PC-9 (cell line): ENCODE measurements at regions not wholly inside any gene's neighbourhood (a gene's known extent, or its start where the extent isn't known, plus 50 kb on each side); places are given as distances from the start of the nearest gene placed in this dataset.

Source experiments
- BruUV-seq: library from RNA; stranded (reverse); fragments of 400-500 nt; replicated peaks from 2 replicates; lab custom pipeline; 2021; lab: Mats Ljungman, UMichigan
- CTCF ChIA-PET: fragments of 300-600 bp; sonication (Branson Sonifier 250); formaldehyde crosslinking; loops from one replicate; lab custom pipeline; 2022; ENCODE audit warnings: antibody characterized with exemption; lab: Charles Lee
- POLR2A ChIA-PET: fragments of 300-600 bp; sonication (Branson Sonifier 250); formaldehyde crosslinking; loops from one replicate; lab custom pipeline; 2022; ENCODE audit warnings: antibody characterized with exemption; ENCODE audit not compliant: unreplicated experiment; lab: Charles Lee
- DNase-seq, 2 experiments: peaks; one replicate each; pipeline versions ENCODE4 v3.0.0 to v3.0.0-alpha.2; 2015 to 2022; ENCODE audit warnings: mixed read lengths in 1 of 2
- H2AFZ ChIP-seq: fragments of 200-600 bp; sonication (generic); 2 replicates; pipeline ENCODE4 v1.8.1; 2017; ENCODE audit warnings: antibody characterized with exemption
- H3F3A ChIP-seq: fragments of 200-600 bp; sonication (generic); 2 replicates; pipeline ENCODE4 v1.8.1; 2017; ENCODE audit warnings: antibody characterized with exemption, mild to moderate bottlenecking, low read depth; ENCODE audit not compliant: insufficient read depth
- H3K27ac ChIP-seq: fragments of 200-600 bp; sonication (generic); 2 replicates; pipeline ENCODE4 v1.6.1; 2016; ENCODE audit warnings: mixed run types
- H3K27me3 ChIP-seq: fragments of 200-600 bp; sonication (generic); 2 replicates; pipeline ENCODE4 v1.6.1; 2016; ENCODE audit warnings: low read depth, mixed run types; ENCODE audit not compliant: insufficient read depth
- H3K36me3 ChIP-seq: fragments of 200-600 bp; sonication (generic); 2 replicates; pipeline ENCODE4 v1.6.1; 2016; ENCODE audit warnings: low read depth, mixed run types
- H3K4me1 ChIP-seq: fragments of 200-600 bp; sonication (generic); replicated peaks from 2 replicates; pipeline ENCODE4 v1.6.1; 2016; ENCODE audit warnings: mixed run types; ENCODE audit not compliant: insufficient read depth
- H3K4me2 ChIP-seq: fragments of 200-600 bp; sonication (generic); 2 replicates; pipeline ENCODE4 v1.6.1; 2017; ENCODE audit warnings: mixed run types
- H3K4me3 ChIP-seq: fragments of 200-600 bp; sonication (generic); 2 replicates; pipeline ENCODE4 v1.6.1; 2016; ENCODE audit warnings: mixed run types
- H3K79me2 ChIP-seq: fragments of 200-600 bp; sonication (generic); 2 replicates; pipeline ENCODE4 v1.6.1; 2017; ENCODE audit warnings: low read depth, mixed run types
- H3K9me2 ChIP-seq: fragments of 200-600 bp; sonication (generic); 2 replicates; pipeline ENCODE4 v1.8.1; 2017; ENCODE audit warnings: mild to moderate bottlenecking; ENCODE audit not compliant: insufficient read depth
- H3K9me3 ChIP-seq: fragments of 200-600 bp; sonication (generic); 2 replicates; pipeline ENCODE4 v1.8.1; 2016; ENCODE audit warnings: low read depth; ENCODE audit not compliant: insufficient read depth
- H4K20me1 ChIP-seq: fragments of 200-600 bp; sonication (generic); 2 replicates; pipeline ENCODE4 v1.8.1; 2017; ENCODE audit not compliant: insufficient read depth
- EZH2 ChIP-seq: fragments of 200-600 bp; sonication (generic); IDR thresholded peaks from 2 replicates; pipeline ENCODE4 v1.8.0; 2017; ENCODE audit warnings: antibody characterized with exemption, low read depth
- intact Hi-C: fragments of 100-400 bp; cut with micrococcal nuclease; formaldehyde crosslinking; loops from one replicate; pipeline ENCODE4 v1.10.0; 2022; ENCODE audit not compliant: unreplicated experiment
- TF ChIP-seq, protein P1 (sequence below): fragments of 200-600 bp; sonication (generic); conservative IDR thresholded peaks from 2 replicates; pipeline ENCODE4 v1.6.1; 2017; ENCODE audit warnings: mixed run types, antibody characterized with exemption, mild to moderate bottlenecking, moderate library complexity

DNA sequence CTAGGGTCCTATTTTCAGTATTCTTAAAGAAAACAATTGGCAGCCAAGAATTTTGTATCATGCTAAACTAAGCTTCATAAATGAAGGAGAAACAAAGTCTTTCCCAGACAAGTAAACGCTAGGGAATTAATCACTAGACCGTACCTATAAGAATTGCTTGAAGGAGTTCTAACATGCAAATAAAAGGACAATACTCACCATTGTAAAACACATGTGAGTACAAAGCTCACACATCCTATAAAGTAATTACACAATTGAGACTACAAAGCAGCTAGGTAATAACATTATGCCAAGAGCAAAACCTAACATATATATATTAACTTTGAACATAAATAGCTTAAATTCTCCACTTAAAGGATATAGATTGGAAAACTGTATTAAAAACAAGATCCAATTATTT lies 147.4 kb downstream of the FAM83B start:
- no peak overlapping the region for H3K4me3 ChIP-seq
- no peak for TF ChIP-seq EZH2
- TF ChIP-seq, protein P1, sequence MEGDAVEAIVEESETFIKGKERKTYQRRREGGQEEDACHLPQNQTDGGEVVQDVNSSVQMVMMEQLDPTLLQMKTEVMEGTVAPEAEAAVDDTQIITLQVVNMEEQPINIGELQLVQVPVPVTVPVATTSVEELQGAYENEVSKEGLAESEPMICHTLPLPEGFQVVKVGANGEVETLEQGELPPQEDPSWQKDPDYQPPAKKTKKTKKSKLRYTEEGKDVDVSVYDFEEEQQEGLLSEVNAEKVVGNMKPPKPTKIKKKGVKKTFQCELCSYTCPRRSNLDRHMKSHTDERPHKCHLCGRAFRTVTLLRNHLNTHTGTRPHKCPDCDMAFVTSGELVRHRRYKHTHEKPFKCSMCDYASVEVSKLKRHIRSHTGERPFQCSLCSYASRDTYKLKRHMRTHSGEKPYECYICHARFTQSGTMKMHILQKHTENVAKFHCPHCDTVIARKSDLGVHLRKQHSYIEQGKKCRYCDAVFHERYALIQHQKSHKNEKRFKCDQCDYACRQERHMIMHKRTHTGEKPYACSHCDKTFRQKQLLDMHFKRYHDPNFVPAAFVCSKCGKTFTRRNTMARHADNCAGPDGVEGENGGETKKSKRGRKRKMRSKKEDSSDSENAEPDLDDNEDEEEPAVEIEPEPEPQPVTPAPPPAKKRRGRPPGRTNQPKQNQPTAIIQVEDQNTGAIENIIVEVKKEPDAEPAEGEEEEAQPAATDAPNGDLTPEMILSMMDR, result no peak
- H2AFZ ChIP-seq, result no peak overlapping the region
- H3K4me2 ChIP-seq, result no peak overlapping the region
- ChIA-PET POLR2A (no interaction called here), CTCF (no interaction called here)
- H3K36me3 ChIP-seq, result no peaks in the 10 kb centered on the region
- no peak for DNase-seq
- BruUV-seq, result no TSS peak
- no peaks in the 10 kb centered on the region for H3F3A ChIP-seq
- intact Hi-C loops, result loop anchor here (5.0 to 10.0 kb wide), 2 partner anchors 147 to 279 kb away; partner anchors contain the start of gene FAM83B
- no peaks in the 10 kb centered on the region for H3K27me3 ChIP-seq
- H3K27ac ChIP-seq, result no peak overlapping the region
- H3K9me3 ChIP-seq, result no peaks in the 10 kb centered on the region
- no peaks in the 10 kb centered on the region for H3K79me2 ChIP-seq
- no peaks in the 10 kb centered on the region for H3K4me1 ChIP-seq
- H4K20me1 ChIP-seq, result no peaks in the 10 kb centered on the region
- H3K9me2 ChIP-seq, result no peaks in the 10 kb centered on the region

DNA sequence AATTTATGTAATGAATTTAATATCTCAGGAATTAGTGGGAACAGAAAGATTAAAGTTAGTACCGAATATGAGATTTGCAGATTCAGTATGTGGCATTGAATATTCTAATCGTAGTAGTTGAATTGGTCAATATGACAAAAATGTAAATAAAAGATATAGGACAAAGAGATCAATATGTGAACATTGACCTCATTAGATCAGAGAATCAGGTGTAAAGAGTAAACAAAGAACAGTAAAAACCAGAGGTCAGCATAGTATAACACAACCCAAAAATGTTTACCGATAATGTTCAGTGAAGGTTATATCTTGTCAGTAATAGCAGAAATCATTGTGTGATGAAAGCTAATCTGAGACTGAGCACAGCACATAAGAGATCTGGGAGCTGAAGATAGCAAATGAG lies 152.0 kb downstream of the FAM83B start:
- H3K9me2 ChIP-seq, result no peaks in the 10 kb centered on the region
- no peaks in the 10 kb centered on the region for H3K36me3 ChIP-seq
- DNase-seq, result no peak
- TF ChIP-seq, protein P1, result no peak
- TF ChIP-seq EZH2, result no peak
- H3K27ac ChIP-seq, result no peak overlapping the region
- H2AFZ ChIP-seq, result no peak overlapping the region
- ChIA-PET CTCF (interaction anchor here (0.6 kb wide), 1 partner anchor 12 kb away, joined by 6 read pairs; no protein-coding TSS in a partner anchor), POLR2A (no interaction called here)
- no peaks in the 10 kb centered on the region for H3K4me1 ChIP-seq
- intact Hi-C loops, result loop anchor here (10.0 kb wide), 1 partner anchor 284 kb away; no protein-coding TSS in a partner anchor
- no peak overlapping the region for H3K4me2 ChIP-seq
- H3K4me3 ChIP-seq, result no peak overlapping the region
- BruUV-seq, result no TSS peak
- no peaks in the 10 kb centered on the region for H4K20me1 ChIP-seq
- no peaks in the 10 kb centered on the region for H3F3A ChIP-seq
- no peaks in the 10 kb centered on the region for H3K27me3 ChIP-seq
- H3K79me2 ChIP-seq, result no peaks in the 10 kb centered on the region
- H3K9me3 ChIP-seq, result no peaks in the 10 kb centered on the region

DNA sequence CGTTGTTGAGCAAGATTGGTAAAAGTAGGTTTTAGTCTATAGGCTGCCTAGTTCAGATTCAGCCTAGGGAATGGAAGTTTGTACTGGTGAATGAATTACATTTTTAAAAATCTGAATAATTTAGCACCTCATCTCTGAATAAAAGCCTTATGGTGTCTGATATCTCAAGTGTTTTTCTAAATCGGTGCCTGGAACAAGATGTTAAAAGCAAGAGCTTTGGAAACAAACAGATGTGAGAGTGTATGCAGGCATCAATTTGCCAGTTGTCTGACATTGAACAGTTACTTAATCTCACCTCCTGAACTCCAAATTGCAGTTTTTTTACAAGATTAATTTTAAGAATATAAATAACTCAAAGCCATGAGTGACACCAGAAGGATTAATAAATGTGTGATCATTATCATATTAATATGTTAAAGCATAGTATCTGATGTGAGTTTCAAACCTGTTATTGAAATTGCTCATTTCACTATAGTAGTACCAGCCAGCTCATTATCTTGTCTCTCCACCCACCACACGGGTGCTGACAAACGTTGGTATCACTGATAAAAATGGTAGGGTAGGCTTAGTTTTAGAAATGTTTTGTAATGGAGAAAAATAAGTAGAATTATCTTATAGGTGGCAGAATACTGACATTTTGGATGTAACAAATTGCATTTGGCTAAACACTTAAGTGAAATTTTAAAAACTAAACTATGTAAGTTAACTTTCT lies 157.3 kb downstream of the FAM83B start:
- H3K4me1 ChIP-seq, result no peaks in the 10 kb centered on the region
- H3K9me2 ChIP-seq, result no peaks in the 10 kb centered on the region
- no peaks in the 10 kb centered on the region for H3F3A ChIP-seq
- H4K20me1 ChIP-seq, result no peaks in the 10 kb centered on the region
- no TSS peak for BruUV-seq
- no peaks in the 10 kb centered on the region for H3K27me3 ChIP-seq
- DNase-seq, result no peak
- POLR2A ChIA-PET, result interaction anchor here (0.7 kb wide), 1 partner anchor 1210 kb away, joined by 3 read pairs; no protein-coding TSS in a partner anchor
- intact Hi-C loops, result no loop called here
- H3K9me3 ChIP-seq, result no peaks in the 10 kb centered on the region
- H3K36me3 ChIP-seq, result no peaks in the 10 kb centered on the region
- TF ChIP-seq EZH2, result no peak
- TF ChIP-seq, protein P1, result no peak
- no peak overlapping the region for H3K4me3 ChIP-seq
- no peaks in the 10 kb centered on the region for H3K79me2 ChIP-seq
- H3K27ac ChIP-seq, result no peak overlapping the region
- H2AFZ ChIP-seq, result no peak overlapping the region
- CTCF ChIA-PET, result no interaction called here
- H3K4me2 ChIP-seq, result no peak overlapping the region
